SU-DHL-6 (cell line): ENCODE measurements at regions not wholly inside any gene's neighbourhood (a gene's known extent, or its start where the extent isn't known, plus 50 kb on each side); places are given as distances from the start of the nearest gene placed in this dataset.

ENCODE experiments used
- H2AFZ ChIP-seq: fragments of 200-600 bp; sonication (generic); 2 replicates; pipeline ENCODE4 v1.6.1; 2014; ENCODE audit warnings: low read depth, mild to moderate bottlenecking, moderate library complexity, mixed read lengths, antibody characterized with exemption, low read length; ENCODE audit not compliant: severe bottlenecking
- H3F3A ChIP-seq: fragments of 200-600 bp; shearing (Covaris generic); 2 replicates; pipeline ENCODE4 v1.6.0; 2016; ENCODE audit warnings: antibody characterized with exemption, mild to moderate bottlenecking; ENCODE audit not compliant: insufficient read depth
- H3K27ac ChIP-seq: fragments of 200-600 bp; sonication (generic); 2 replicates; pipeline ENCODE4 v1.5.1; 2016; ENCODE audit warnings: low read depth, mild to moderate bottlenecking, low read length, moderate library complexity, mixed read lengths
- H3K27me3 ChIP-seq: fragments of 200-600 bp; sonication (generic), shearing (Covaris generic); 2 replicates; pipeline ENCODE4 v1.6.0; 2014; ENCODE audit warnings: mild to moderate bottlenecking, low read length
- H3K36me3 ChIP-seq: fragments of 200-600 bp; sonication (generic); 2 replicates; pipeline ENCODE4 v1.6.1; 2014; ENCODE audit warnings: mild to moderate bottlenecking, low read length, mixed read lengths
- H3K4me2 ChIP-seq: fragments of 300-600, 200-600 bp; shearing (Covaris generic), sonication (generic); 2 replicates; pipeline ENCODE4 v1.6.0; 2014; ENCODE audit warnings: low read length, low read depth, mild to moderate bottlenecking; ENCODE audit not compliant: poor library complexity, severe bottlenecking
- H3K4me3 ChIP-seq: fragments of 200-600 bp; sonication (generic); 2 replicates; pipeline ENCODE4 v1.5.1; 2014; ENCODE audit warnings: antibody characterized with exemption, low read length, mild to moderate bottlenecking, mixed read lengths; ENCODE audit not compliant: insufficient read depth, poor library complexity, severe bottlenecking
- H3K79me2 ChIP-seq: fragments of 200-600 bp; sonication (generic); 2 replicates; pipeline ENCODE4 v1.6.1; 2014; ENCODE audit warnings: mild to moderate bottlenecking, low read length, moderate library complexity; ENCODE audit not compliant: insufficient read depth
- H3K9ac ChIP-seq: fragments of 200-600 bp; sonication (generic); 2 replicates; pipeline ENCODE4 v1.7.0; 2014; ENCODE audit warnings: mild to moderate bottlenecking, low read length
- H3K9me2 ChIP-seq: fragments of 200-600 bp; sonication (generic); replicated peaks from 2 replicates; pipeline ENCODE4 v1.6.1; 2014; ENCODE audit warnings: low read length; ENCODE audit not compliant: insufficient read depth
- H3K9me3 ChIP-seq: fragments of 200-600 bp; sonication (generic); 2 replicates; pipeline ENCODE4 v1.6.1; 2014; ENCODE audit warnings: low read length, mixed read lengths; ENCODE audit not compliant: insufficient read depth
- H4K20me1 ChIP-seq: fragments of 200-600 bp; sonication (generic); 2 replicates; pipeline ENCODE4 v1.6.1; 2014; ENCODE audit warnings: low read depth, mild to moderate bottlenecking, antibody characterized with exemption, low read length, moderate library complexity, mixed read lengths
- CTCF ChIP-seq: fragments of 200-600 bp; sonication (generic); IDR thresholded peaks from one replicate; pipeline ENCODE4 v1.5.1; 2017; ENCODE audit warnings: antibody characterized with exemption, mild to moderate bottlenecking, low read length, moderate library complexity; ENCODE audit not compliant: insufficient read depth, poor library complexity, severe bottlenecking
- EZH2phosphoT487 ChIP-seq: fragments of 200-600 bp; sonication (generic), shearing (Covaris generic); conservative IDR thresholded peaks from 2 replicates; pipeline ENCODE4 v1.6.1; 2018; ENCODE audit warnings: mild to moderate bottlenecking, antibody characterized with exemption, low read length, moderate library complexity, mixed read lengths

GRCh38 chr11:45450189-45450588 is 164.0 kb upstream of the SYT13 start:
- H3K9me2 ChIP-seq, result no peaks in the 10 kb centered on the region
- H3F3A ChIP-seq, result no peaks in the 10 kb centered on the region
- no peak overlapping the region for H3K4me3 ChIP-seq
- H3K79me2 ChIP-seq, result no peaks in the 10 kb centered on the region
- H3K27me3 ChIP-seq, result no peaks in the 10 kb centered on the region
- H4K20me1 ChIP-seq, result no peaks in the 10 kb centered on the region
- no peaks in the 10 kb centered on the region for H3K36me3 ChIP-seq
- no peak overlapping the region for H2AFZ ChIP-seq
- no peak overlapping the region for H3K27ac ChIP-seq
- H3K9ac ChIP-seq, result no peak overlapping the region
- H3K9me3 ChIP-seq, result no peaks in the 10 kb centered on the region
- TF ChIP-seq EZH2phosphoT487 (no peak), CTCF (no peak)
- no peak overlapping the region for H3K4me2 ChIP-seq

- H3F3A ChIP-seq, result no peaks in the 10 kb centered on the region
- no peak overlapping the region for H3K27ac ChIP-seq
- no peaks in the 10 kb centered on the region for H3K27me3 ChIP-seq
These were observed 163.0 kb upstream of the SYT13 start for GRCh38 chr11:45449036-45449601.

GRCh38 chr11:45448561-45448960 is 162.4 kb upstream of the SYT13 start:
- no peaks in the 10 kb centered on the region for H3K27me3 ChIP-seq
- TF ChIP-seq EZH2phosphoT487, result no peak
- no peak for TF ChIP-seq CTCF
- H3F3A ChIP-seq, result no peaks in the 10 kb centered on the region
- no peaks in the 10 kb centered on the region for H3K36me3 ChIP-seq
- no peak overlapping the region for H3K4me2 ChIP-seq
- H3K9ac ChIP-seq, result no peak overlapping the region
- H3K27ac ChIP-seq, result no peak overlapping the region
- H4K20me1 ChIP-seq, result no peaks in the 10 kb centered on the region
- no peaks in the 10 kb centered on the region for H3K9me3 ChIP-seq
- no peak overlapping the region for H2AFZ ChIP-seq
- H3K4me3 ChIP-seq, result no peak overlapping the region
- no peaks in the 10 kb centered on the region for H3K79me2 ChIP-seq
- no peaks in the 10 kb centered on the region for H3K9me2 ChIP-seq

More at GRCh38 chr11:45449036-45449601, 163.0 kb upstream of the SYT13 start:
- no peak overlapping the region for H3K4me3 ChIP-seq
- no peaks in the 10 kb centered on the region for H4K20me1 ChIP-seq
- no peak overlapping the region for H2AFZ ChIP-seq
- H3K79me2 ChIP-seq, result no peaks in the 10 kb centered on the region
- no peaks in the 10 kb centered on the region for H3K36me3 ChIP-seq
- H3K4me2 ChIP-seq, result no peak overlapping the region
- no peak overlapping the region for H3K9ac ChIP-seq
- no peak for TF ChIP-seq CTCF
- TF ChIP-seq EZH2phosphoT487, result no peak
- H3K9me3 ChIP-seq, result no peaks in the 10 kb centered on the region
- no peaks in the 10 kb centered on the region for H3K9me2 ChIP-seq
